ENCODE measurements at regions not wholly inside any gene's neighbourhood (a gene's known extent, or its start where the extent isn't known, plus 50 kb on each side); places are given as distances from the start of the nearest gene placed in this dataset.

- Histone ChIP-seq H3K36me3 (ENCODE audit: control insufficient read depth, insufficient read depth, low read length) (no peaks in the 10 kb centered on the region), H3K27me3 (ENCODE audit: control insufficient read depth, insufficient read depth, low read length) (no peaks in the 10 kb centered on the region), H3K4me3 (ENCODE audit: low read depth, low read length) (no peak overlapping the region)
- ChIA-PET POLR2A (no interaction called here), CTCF (no interaction called here)
- DNase-seq (ENCODE audit: low read depth): no peak
- TF ChIP-seq CTCF (IDR thresholded peaks at IDR 0.05; ENCODE audit: insufficient read depth, low read depth, low read length): no peak
These were observed 151.2 kb upstream of the MYO16 start for GRCh38 chr13:108478179-108478578.

GRCh38 chr13:108483981-108484380 is 145.4 kb upstream of the MYO16 start:
- POLR2A ChIA-PET: no interaction called here
- Histone ChIP-seq H3K4me3 (ENCODE audit: low read depth, low read length) (no peak overlapping the region), H3K36me3 (ENCODE audit: control insufficient read depth, insufficient read depth, low read length) (no peaks in the 10 kb centered on the region), H3K27me3 (ENCODE audit: control insufficient read depth, insufficient read depth, low read length) (no peaks in the 10 kb centered on the region)
- CTCF ChIA-PET: no interaction called here
- no peak for TF ChIP-seq CTCF (IDR thresholded peaks at IDR 0.05; ENCODE audit: insufficient read depth, low read depth, low read length)
- no peak for DNase-seq (ENCODE audit: low read depth)

GRCh38 chr13:108486096-108486495 is 143.3 kb upstream of the MYO16 start:
- Histone ChIP-seq H3K4me3 (ENCODE audit: low read depth, low read length) (no peak overlapping the region), H3K27me3 (ENCODE audit: control insufficient read depth, insufficient read depth, low read length) (no peaks in the 10 kb centered on the region), H3K36me3 (ENCODE audit: control insufficient read depth, insufficient read depth, low read length) (no peaks in the 10 kb centered on the region)
- ChIA-PET CTCF (no interaction called here), POLR2A (no interaction called here)
- DNase-seq (ENCODE audit: low read depth): no peak
- no peak for TF ChIP-seq CTCF (IDR thresholded peaks at IDR 0.05; ENCODE audit: insufficient read depth, low read depth, low read length)

- H3K27me3 ChIP-seq (ENCODE audit: control insufficient read depth, insufficient read depth, low read length): no peaks in the 10 kb centered on the region; the same call in 1 of the 2 replicates
- H3K36me3 ChIP-seq (ENCODE audit: control insufficient read depth, insufficient read depth, low read length): no peaks in the 10 kb centered on the region
- ChIA-PET CTCF (no interaction called here), POLR2A (no interaction called here)
- no peak for TF ChIP-seq CTCF (IDR thresholded peaks at IDR 0.05; ENCODE audit: insufficient read depth, low read depth, low read length)
- no peak overlapping the region for H3K4me3 ChIP-seq (ENCODE audit: low read depth, low read length)
- no peak for DNase-seq (ENCODE audit: low read depth)
These were observed 134.3 kb upstream of the MYO16 start for GRCh38 chr13:108494991-108495645.

- DNase-seq (ENCODE audit: low read depth): no peak
- no peaks in the 10 kb centered on the region for H3K36me3 ChIP-seq (ENCODE audit: control insufficient read depth, insufficient read depth, low read length)
- no peaks in the 10 kb centered on the region; the same call in 1 of the 2 replicates for H3K27me3 ChIP-seq (ENCODE audit: control insufficient read depth, insufficient read depth, low read length)
- no peak for TF ChIP-seq CTCF (IDR thresholded peaks at IDR 0.05; ENCODE audit: insufficient read depth, low read depth, low read length)
- CTCF ChIA-PET: no interaction called here
- no peak overlapping the region for H3K4me3 ChIP-seq (ENCODE audit: low read depth, low read length)
- POLR2A ChIA-PET: no interaction called here
These were observed 133.6 kb upstream of the MYO16 start for GRCh38 chr13:108495646-108496361.

Data from BJ (cell line).